Retinal pigment epithelial cell (primary cell): ENCODE measurements at regions not wholly inside any gene's neighbourhood (a gene's known extent, or its start where the extent isn't known, plus 50 kb on each side); places are given as distances from the start of the nearest gene placed in this dataset.
"Not testable (repeated sequence)": the region's sequence is repeated elsewhere in the genome, so short reads cannot be mapped to it uniquely, and the experiment has no call there.

Source experiments
- DNase-seq: peaks from one replicate; pipeline ENCODE4 v3.0.0-alpha.2; 2010; ENCODE audit warnings: low read depth
- H3K4me3 ChIP-seq: 2 replicates; pipeline ENCODE4 v1.5.1; 2011; ENCODE audit warnings: mild to moderate bottlenecking, low read length, control low read depth, moderate library complexity
- CTCF ChIP-seq: conservative IDR thresholded peaks from 2 replicates; pipeline ENCODE4 v1.5.1; 2011; ENCODE audit warnings: low read depth, low read length, control low read depth, inconsistent platforms

DNA sequence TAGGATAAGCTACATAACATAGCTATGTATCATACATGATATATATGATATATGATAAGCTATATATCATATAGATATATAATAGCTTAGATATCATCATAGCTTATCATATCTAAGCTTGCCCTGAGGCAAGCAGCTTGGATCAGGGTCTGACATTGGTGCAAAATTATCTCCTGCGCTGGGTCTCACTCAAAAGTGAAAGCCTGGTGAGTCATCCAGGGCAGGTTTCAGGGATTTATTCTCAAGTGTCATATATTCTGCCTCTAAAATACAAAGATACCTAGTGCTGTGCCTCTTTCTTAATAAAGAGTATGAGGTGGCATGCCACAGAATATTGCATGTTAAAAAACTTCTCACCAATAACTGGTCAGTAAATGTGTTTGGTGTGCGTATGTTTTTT, 105.9 kb downstream of the CDC14C start:
- no peak for DNase-seq
- no peak for TF ChIP-seq CTCF
- H3K4me3 ChIP-seq = no peak overlapping the region

GRCh38 chr7:49033140-49033539, 108.8 kb downstream of the CDC14C start:
- not testable (repeated sequence) for DNase-seq, H3K4me3 ChIP-seq

DNA sequence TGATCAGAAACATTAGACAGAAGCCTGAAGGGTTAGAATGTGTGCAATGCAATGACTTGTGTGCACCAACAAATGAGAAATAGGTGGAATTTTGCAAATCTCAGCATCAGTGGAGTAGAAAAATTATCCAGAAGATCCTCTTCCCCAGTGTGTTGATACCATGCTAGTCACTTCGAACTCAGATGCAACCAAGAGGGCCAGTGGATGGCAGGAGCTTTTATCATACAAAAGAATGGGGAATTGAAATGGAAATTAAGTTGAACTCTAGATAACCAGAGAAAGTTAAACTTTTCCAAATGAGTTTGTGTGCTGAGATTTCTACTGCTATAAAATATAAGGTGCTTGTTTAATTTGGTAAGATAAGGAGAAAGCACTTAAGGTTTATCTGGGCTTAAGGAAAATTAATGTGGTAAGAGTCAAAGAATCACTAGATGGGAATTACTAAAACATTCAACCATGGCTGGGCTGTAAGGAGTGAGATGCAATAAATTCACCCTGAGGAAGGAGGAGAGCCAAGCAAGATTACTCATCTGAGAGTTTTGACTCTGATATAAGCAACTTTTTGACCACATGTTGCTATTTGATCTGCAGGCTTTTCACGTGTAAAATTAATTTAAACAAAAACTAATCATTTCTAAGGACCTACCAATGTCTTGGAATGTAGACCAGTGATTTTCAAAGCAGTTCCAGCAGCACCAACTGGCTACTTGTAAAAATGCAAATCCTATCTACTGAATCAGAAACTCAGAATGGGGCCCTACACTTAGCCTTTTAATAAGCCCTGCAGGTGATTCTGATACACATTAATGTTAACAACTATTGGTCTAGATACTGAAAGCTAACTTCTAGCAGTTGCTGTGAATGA, 113.2 kb downstream of the CDC14C start:
- TF ChIP-seq CTCF = no peak
- no peak overlapping the region for H3K4me3 ChIP-seq
- DNase-seq = no peak

DNA sequence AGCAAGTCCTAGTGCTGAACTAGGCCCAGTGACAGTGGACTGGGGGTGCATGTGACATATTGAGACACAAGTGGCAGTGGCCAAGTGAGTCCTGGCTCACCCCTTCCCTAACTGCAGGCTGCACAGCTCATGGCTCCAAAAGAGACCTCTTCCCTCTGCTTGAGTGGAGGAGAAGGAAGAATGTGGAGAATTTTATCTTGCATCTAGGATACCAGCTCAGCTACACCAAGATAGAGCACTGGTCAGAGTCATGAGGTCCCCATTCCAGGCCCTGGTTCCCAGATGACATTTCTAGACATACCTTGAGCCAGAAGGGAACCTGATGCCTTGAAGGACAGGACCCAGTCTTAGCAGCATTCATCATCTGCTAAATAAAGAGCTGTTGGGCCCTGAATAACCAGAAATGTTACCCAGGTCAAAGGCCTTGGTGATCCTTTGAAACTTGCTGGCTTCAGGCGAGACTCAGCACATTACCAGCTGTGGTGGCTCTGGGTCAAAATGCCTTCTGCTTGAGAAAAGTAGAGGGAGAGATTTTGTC, 114.5 kb downstream of the CDC14C start:
- no peak for DNase-seq
- no peak for TF ChIP-seq CTCF
- no peak overlapping the region for H3K4me3 ChIP-seq

DNA sequence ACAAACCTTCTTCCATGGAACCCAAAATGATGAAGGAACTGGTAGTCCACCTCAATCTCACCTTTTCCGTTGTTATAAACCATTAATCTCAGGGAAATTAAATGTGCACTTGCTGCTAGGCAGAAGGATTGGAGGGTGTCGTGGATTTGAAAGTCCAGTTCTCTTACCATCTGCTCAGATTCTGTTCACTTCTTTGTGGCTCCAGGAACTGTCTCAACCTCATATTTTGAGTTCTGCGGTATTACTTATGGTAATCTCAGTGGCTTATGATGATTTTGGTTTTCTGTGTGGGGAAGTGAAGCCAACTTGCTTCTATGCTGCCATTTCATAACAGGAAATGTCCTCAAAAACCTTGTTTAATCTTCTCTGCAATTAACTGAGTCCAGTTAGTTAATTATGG, 136.4 kb downstream of the CDC14C start:
- no peak overlapping the region for H3K4me3 ChIP-seq
- no peak for TF ChIP-seq CTCF
- no peak for DNase-seq

GRCh38 chr7:49074538-49074937, 150.2 kb downstream of the CDC14C start:
- H3K4me3 ChIP-seq = no peak overlapping the region
- no peak for DNase-seq
- no peak for TF ChIP-seq CTCF

DNA sequence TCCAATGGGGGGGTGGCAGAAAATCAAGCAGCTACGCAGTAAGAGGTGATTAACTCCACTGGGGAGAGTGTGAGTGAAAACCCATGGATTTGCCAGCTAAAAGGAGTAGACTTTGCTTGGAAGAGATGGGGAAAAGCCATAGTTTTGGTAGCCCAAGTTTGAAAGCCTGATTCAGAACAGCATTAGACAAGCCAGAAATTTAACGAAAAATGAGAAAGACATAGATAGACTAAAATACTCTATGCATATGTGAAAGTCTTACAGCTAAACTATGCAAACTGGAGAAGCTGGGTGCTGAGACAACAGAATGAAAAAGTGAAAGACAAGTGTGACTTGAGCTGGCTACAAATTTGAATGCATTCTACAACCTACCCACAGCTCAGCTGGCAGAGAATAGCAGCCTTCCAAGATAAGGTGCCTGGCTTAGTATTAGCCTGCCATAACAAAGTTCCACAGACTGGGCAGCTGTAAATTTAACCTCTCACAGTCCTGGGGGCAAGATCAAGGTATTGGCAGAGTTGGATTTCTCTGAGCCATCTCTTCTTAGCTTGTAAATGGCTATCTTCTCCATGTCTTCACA, 156.6 kb downstream of the CDC14C start:
- H3K4me3 ChIP-seq = no peak overlapping the region
- TF ChIP-seq CTCF = no peak
- DNase-seq = no peak
